KBM-7 (cell line): ENCODE measurements at regions not wholly inside any gene's neighbourhood (a gene's known extent, or its start where the extent isn't known, plus 50 kb on each side); places are given as distances from the start of the nearest gene placed in this dataset.

Experiments used
- DNase-seq: peaks from one replicate; pipeline ENCODE4 v3.0.0-alpha.2; 2015
- in situ Hi-C: fragments of 300-500 bp; cut with MboI; formaldehyde crosslinking; loops from 2 replicates; pipeline ENCODE4 v1.14.3; 2020; ENCODE audit warnings: low sequenced_read_pairs, low pct_unique_long_range_greater_than_20kb, mixed read lengths

DNA sequence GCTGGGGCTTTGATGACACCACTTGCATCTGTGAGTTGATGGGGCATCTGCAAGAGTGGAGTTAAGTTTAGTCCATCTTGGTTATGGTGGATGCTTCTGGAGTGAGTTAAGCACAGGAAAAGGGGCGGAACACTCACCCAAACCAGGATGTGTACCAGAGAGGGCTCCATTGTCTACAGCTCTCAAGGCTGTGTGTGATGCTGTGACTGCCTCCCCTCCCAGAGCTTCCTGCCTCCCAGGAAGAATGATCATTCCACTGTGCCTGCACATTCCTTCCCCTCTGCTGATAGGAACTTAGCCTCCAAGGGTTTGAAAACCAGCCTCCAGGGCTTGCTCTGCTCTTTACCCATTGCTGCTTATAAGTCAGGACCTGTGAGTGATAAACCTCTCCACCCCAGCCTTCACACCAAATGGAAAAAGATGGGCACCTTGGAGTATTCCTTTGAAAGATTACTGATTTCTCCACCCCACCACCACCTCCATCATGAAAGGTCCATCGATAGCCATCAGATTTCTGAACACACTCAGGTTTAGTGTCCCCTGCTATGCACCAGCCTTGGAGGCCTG is 160.1 kb upstream of the SPRY4 start:
- no peak for DNase-seq
- in situ Hi-C loops = no loop called here

DNA sequence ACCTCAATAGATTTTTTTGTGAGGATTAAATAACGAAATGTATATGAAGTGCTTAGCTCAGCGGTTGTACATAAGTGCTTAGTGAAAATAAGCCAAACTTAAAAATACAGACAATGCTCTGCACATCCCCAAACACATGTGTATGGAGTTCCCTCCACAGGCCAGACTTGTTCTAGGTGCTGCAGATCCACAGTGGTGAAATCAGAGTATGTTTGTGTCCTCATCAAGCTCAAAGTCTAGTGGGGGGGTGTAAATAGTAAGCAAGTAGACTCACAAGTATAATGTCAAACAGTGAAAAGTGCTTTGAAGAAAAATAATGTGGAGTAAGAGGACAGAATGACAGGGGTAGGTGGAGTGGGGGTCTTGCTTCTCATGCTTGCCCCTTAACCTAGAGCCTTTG is 157.4 kb upstream of the SPRY4 start:
- DNase-seq = no peak
- in situ Hi-C loops = no loop called here

DNA sequence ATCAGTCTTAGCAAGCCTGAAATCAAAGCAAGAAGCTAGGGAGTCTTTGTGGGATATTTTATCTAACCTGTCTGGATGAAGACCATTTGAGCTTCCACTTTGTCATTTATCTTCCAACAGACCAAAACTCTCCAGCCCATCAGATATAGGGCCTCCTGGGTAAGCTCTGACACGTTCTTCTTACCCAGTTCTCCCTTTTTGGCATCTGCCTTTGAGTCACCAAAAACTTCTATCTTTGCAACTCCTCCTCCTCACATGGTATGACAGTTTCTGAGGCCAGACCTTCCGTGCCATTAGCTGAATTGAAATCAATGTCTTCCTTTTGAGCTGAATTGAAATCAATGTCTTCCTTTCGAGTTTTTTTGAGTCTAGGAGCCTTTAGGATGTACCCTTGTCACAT is 156.6 kb upstream of the SPRY4 start:
- DNase-seq = no peak
- in situ Hi-C loops = no loop called here

GRCh38 chr5:142479854-142480519 is 155.2 kb upstream of the SPRY4 start:
- in situ Hi-C loops = no loop called here
- DNase-seq = no peak

DNA sequence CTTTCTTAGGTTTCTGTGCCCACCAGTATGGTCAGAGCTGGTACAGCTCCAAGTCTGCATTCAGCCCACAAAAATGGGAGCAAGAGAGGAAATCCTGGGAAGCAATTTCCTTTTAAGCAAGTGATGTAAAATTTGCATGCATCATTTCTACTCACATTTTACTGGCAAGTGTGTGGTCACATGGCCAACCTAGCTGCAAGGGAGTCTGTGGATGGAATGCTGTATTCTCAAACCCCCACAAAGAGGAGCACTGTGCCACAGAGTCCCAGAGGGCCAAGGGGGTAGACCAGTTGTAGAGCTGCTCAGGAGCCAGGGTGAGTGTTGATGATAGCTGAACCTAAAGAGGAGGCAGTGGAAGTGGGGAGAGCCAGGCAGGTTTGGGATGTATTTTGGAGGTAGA is 154.3 kb upstream of the SPRY4 start:
- in situ Hi-C loops = no loop called here
- DNase-seq = no peak

- in situ Hi-C loops = no loop called here
- DNase-seq = no peak
Observed at GRCh38 chr5:142478113-142478512, 153.3 kb upstream of the SPRY4 start.

- no peak for DNase-seq
- in situ Hi-C loops = no loop called here
Observed at GRCh38 chr5:142475102-142475513, 150.3 kb upstream of the SPRY4 start.

DNA sequence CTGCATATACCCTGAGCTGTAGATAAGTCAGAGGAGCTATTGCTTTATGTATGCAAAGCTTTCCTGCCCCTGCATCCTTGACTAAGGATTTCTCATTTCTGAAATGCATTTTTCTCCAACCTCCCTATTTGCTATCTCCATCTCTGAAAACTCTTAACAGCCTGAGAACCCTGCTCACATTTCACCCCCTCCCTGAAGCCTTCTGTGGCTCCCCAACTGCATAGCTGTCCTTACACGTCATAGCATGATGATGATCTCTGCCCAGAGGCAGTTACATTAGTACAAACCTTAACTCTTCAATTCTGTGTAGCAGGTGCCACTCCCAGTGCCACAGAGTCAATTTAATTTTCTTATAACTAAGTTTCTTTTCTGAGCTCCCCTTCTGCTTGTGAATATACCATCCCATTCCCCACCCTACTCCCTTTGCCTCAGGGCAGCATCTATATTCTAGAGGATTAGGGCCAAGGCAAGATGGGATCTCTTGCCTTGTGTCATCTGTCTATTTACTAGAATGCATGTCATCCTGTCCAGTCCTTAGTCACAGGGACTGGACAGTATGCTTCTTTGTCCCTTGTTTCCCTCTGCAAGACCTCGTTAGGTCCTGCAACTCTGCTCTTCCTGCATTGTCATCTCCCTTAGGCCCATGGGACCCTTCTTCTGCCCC is 149.7 kb upstream of the SPRY4 start:
- DNase-seq = no peak
- in situ Hi-C loops = no loop called here

- in situ Hi-C loops = no loop called here
- DNase-seq = no peak
Observed at GRCh38 chr5:142473038-142473437, 148.2 kb upstream of the SPRY4 start.

DNA sequence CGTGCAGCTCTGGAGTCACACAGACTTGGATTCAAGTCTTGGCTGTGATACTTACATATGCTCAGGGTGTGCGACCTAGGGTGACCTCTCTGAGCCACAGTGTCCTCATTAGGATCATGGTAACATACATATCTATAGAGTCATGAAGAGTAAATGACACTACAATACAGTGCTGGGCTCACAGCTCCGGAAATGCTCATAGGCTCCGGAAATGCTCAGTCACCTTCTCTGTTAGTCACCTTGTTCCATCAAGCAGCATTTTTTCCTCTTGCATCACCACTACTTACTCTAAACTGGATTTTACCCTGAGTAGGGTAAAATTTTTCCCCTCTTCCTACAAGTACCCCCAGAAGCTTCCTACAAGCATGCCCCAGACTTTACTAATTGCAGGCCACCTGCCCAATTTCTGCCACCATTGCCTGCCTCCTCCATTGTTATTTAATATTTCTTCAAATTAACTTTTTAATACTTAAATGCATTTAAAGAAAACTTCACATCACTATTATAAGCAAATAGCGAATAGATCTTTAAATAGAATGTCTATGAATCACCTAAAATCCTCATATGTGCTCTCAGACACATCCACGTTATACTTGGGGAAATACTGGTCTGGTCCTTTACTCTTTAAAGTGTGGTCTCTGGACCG is 147.6 kb upstream of the SPRY4 start:
- in situ Hi-C loops = no loop called here
- DNase-seq = no peak

- in situ Hi-C loops = no loop called here
- no peak for DNase-seq
Observed at GRCh38 chr5:142466195-142466971, 141.6 kb upstream of the SPRY4 start.

- DNase-seq = no peak
- in situ Hi-C loops = no loop called here
Observed at GRCh38 chr5:142465476-142465875, 140.7 kb upstream of the SPRY4 start.

- no peak for DNase-seq
- in situ Hi-C loops = no loop called here
Observed at GRCh38 chr5:142463904-142464303, 139.1 kb upstream of the SPRY4 start.

GRCh38 chr5:142461028-142461590 is 136.3 kb upstream of the SPRY4 start:
- no peak for DNase-seq
- in situ Hi-C loops = no loop called here

DNA sequence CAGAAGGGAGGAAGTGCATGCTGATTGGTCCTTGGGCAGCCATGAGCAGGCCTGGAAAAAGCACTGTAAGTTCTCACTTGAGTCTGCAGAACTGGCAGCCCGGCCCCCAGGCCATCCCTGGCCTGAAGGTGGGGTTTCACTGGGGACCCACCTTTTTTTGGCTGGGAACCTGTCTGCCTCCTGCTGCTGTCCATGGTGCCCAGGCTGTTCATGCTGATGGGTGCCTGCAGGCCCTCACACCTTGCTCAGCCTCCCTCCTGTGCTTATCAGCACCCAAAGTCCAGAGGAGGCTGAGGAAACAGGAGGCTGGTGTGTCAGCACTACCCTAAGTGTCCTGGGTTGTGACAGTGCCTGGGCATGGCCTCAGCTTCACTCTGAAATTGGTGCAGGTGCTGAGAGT is 134.4 kb upstream of the SPRY4 start:
- in situ Hi-C loops = no loop called here

DNA sequence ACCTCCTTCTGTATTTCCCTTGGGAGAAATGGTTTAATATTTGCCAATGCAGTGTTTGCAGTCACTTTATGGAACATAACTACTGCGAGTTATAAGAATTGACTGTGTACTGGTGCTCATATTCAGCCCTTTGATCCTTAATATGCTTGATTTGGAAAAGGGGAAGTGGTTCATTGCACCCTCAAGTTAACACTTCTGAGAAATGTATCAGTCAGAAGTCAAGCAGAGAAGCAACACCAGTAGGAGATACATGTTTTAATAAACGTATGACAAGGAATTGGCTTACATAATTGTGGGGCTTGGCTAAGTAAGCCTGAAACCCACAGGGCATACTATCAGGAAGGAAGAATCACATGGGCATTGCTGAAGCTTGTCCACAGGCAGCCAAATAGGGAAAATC is 131.0 kb upstream of the SPRY4 start:
- in situ Hi-C loops = no loop called here
- DNase-seq = no peak

More for the DNA sequence above, 134.4 kb upstream of the SPRY4 start:
- DNase-seq = no peak

- in situ Hi-C loops = no loop called here
- no peak for DNase-seq
Observed at GRCh38 chr5:142453932-142454331, 129.1 kb upstream of the SPRY4 start.

- in situ Hi-C loops = no loop called here
- DNase-seq = no peak
Observed at GRCh38 chr5:142450419-142450818, 125.6 kb upstream of the SPRY4 start.

DNA sequence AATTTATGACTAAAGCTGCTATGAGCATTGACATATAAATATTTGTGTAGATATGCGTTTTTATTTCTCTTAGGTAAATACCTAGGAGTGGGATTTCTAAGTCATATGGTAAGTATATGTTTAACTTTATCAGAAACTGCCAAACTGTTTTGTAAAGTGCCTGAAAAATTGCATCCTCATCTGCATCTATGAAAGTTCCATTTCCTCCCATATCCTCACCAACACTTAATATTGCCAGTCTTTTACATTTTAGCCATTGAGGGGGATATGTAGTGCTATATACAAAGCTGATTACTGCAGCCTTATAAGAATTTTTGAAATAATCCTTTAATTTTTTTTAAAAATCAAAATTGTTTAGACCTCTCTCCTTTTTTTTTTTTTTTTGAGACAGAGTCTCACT is 123.1 kb upstream of the SPRY4 start:
- no peak for DNase-seq
- in situ Hi-C loops = no loop called here
